ENCODE measurements at regions not wholly inside any gene's neighbourhood (a gene's known extent, or its start where the extent isn't known, plus 50 kb on each side); places are given as distances from the start of the nearest gene placed in this dataset.

DNA sequence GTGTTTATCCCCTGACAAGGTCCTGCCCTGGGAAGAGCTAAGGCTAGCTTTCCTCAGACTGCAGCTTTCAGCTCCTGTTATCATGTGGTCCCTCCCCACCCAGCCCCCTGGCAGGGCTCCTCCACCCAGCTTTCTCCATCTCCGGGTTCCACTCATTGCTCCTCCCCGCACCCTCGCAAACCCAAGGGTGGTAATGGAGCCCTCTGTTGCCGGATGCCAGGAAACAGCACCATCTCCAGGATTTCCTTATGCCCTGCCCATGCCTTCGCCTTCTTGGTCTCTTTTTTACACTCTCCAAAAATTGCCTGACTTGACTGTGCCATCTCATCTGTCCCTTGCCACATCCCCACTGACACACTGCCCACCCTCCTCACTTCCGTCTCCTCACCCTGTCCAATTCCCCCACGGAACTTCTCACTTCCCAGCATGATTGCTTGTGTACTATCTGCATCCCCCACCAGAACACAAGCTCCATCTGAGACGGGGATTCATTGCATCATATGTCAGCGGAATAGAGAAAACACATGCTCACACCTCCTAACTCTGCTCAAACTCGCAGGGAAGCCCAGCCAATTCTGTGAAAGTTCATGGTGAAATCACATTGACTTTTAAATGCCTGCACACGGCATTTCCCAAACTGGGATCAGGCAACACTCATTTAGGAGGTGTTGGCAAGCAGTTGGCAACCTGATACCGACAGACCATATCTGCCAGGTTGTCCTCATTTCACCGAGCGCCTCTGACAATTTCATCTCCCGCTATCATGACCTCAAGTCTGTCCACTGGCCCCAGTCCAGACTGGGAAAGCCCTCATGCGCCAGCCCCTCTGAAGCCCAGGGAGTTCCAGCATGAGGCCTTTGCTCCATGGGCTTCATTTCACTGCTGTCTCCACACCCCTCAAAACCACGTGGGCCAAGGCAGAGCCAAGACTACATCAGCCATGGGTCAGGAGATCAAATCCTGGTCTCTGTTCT is 201.1 kb downstream of the MATN1 start:
- WGBS, 2 donors: 44 to 51% methylated on average over 14 to 17 of the region's 17 CpGs
- Histone ChIP-seq H3K27ac (no peak overlapping the region), H3K27me3 (no peaks in the 10 kb centered on the region), H3K9me3 (no peaks in the 10 kb centered on the region), H3K36me3 (no peaks in the 10 kb centered on the region), H3K4me3 (no peak overlapping the region), H3K4me1 (no peaks in the 10 kb centered on the region)
- TF ChIP-seq CTCF (IDR thresholded peaks at IDR 0.05): peak in 1 of 6 experiments; percentile 5
- peak in 1 of 4 donors; percentile 24 for TF ChIP-seq EP300 (IDR thresholded peaks at IDR 0.05)
- TF ChIP-seq POLR2A (IDR thresholded peaks at IDR 0.05): no peak
- TF ChIP-seq POLR2AphosphoS5 (IDR thresholded peaks at IDR 0.05): peak; percentile 69 to 79
- peak in 1 of 2 donors; percentile 24 for DNase-seq
- ATAC-seq (ENCODE audit: low FRiP score in 2 of 2): peak; percentile 21 to 79

DNA sequence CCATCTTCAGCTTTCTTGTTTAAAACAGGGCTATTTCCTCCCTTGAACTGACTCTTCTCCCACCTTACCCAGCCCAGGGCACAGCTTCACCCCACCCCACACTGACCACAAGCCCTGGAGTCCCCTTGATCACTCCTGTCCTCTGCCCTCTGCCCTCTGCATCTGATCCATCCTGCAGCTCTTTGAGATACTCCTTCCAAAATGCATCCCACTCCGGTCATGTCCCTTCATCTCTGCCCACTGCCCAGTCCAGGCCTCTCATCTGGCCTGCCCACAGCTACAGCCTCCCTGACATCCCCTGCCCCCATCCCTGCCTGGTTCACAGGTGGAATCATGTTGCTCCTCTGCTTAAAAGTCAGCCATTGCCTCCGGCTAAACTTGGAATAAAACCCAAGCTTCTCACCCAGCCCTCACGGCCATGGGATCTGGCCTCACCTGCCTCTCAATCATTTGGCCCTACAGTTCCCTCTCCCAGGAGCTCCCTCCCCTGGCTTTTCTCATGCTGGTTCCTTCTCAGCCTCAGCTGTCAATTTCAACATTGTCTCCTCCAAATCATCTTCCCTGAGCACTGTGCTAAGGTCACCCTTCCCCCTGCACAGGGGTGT is 202.0 kb downstream of the MATN1 start:
- Histone ChIP-seq H3K9me3 (no peaks in the 10 kb centered on the region), H3K4me1 (no peaks in the 10 kb centered on the region), H3K36me3 (no peaks in the 10 kb centered on the region), H3K4me3 (no peak overlapping the region), H3K27me3 (no peaks in the 10 kb centered on the region), H3K27ac (no peak overlapping the region)
- no peak for DNase-seq
- no peak for ATAC-seq (ENCODE audit: low FRiP score in 2 of 2)
- WGBS, 2 donors: 56 to 58% methylated on average over 3 of the region's 3 CpGs
- TF ChIP-seq CTCF (IDR thresholded peaks at IDR 0.05) (no peak), EP300 (IDR thresholded peaks at IDR 0.05) (no peak), POLR2A (IDR thresholded peaks at IDR 0.05) (no peak), POLR2AphosphoS5 (IDR thresholded peaks at IDR 0.05) (no peak)

- no peaks in the 10 kb centered on the region for H3K27me3 ChIP-seq
- H3K36me3 ChIP-seq: no peaks in the 10 kb centered on the region
- no peak overlapping the region for H3K4me3 ChIP-seq
- H3K27ac ChIP-seq: no peak overlapping the region
- no peak for ATAC-seq (ENCODE audit: low FRiP score in 2 of 2)
- WGBS, 2 donors: 51 to 67% methylated on average over 2 of the region's 2 CpGs
- no peaks in the 10 kb centered on the region for H3K9me3 ChIP-seq
- H3K4me1 ChIP-seq: no peaks in the 10 kb centered on the region
- TF ChIP-seq POLR2AphosphoS5 (IDR thresholded peaks at IDR 0.05): no peak
- TF ChIP-seq POLR2A (IDR thresholded peaks at IDR 0.05): no peak
- TF ChIP-seq CTCF (IDR thresholded peaks at IDR 0.05): no peak
- no peak for TF ChIP-seq EP300 (IDR thresholded peaks at IDR 0.05)
- no peak for DNase-seq
Observed at GRCh38 chr1:30520476-30520875, 202.9 kb downstream of the MATN1 start.

DNA sequence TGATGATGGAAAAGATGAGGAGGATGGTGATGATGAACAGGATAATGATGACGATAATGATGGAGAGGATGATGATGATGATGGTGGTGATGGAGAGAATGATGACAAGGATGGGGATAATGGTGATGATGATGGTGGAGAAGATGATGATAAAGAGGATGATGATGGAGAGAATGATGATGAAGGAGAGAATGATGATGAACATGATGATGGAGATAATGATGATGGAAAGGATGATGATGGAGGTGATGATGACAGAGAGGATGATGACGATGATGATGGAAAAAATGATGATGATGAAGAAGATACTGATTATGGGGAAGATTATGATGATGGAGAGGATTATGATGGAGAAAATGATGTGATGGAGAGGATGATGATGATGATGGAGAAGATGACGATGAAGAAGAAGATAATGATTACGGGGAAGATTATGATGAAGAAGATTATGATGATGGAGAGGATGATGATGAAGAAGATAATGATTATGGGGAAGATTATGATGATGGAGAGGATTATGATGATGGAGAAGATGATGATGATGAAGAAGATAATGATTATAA is 204.1 kb downstream of the MATN1 start:
- H3K4me1 ChIP-seq: no peaks in the 10 kb centered on the region
- no peaks in the 10 kb centered on the region for H3K36me3 ChIP-seq
- no peak for DNase-seq
- H3K27me3 ChIP-seq: no peaks in the 10 kb centered on the region
- H3K4me3 ChIP-seq: no peak overlapping the region
- WGBS, 2 donors: 70 to 73% methylated on average over 4 of the region's 4 CpGs
- H3K27ac ChIP-seq: no peak overlapping the region
- no peak for ATAC-seq (ENCODE audit: low FRiP score in 2 of 2)
- H3K9me3 ChIP-seq: no peaks in the 10 kb centered on the region
- TF ChIP-seq CTCF (IDR thresholded peaks at IDR 0.05) (no peak), POLR2AphosphoS5 (IDR thresholded peaks at IDR 0.05) (no peak), POLR2A (IDR thresholded peaks at IDR 0.05) (no peak)

Data from upper lobe of left lung (tissue), 6 donors.